ENCODE measurements at regions not wholly inside any gene's neighbourhood (a gene's known extent, or its start where the extent isn't known, plus 50 kb on each side); places are given as distances from the start of the nearest gene placed in this dataset.

DNA sequence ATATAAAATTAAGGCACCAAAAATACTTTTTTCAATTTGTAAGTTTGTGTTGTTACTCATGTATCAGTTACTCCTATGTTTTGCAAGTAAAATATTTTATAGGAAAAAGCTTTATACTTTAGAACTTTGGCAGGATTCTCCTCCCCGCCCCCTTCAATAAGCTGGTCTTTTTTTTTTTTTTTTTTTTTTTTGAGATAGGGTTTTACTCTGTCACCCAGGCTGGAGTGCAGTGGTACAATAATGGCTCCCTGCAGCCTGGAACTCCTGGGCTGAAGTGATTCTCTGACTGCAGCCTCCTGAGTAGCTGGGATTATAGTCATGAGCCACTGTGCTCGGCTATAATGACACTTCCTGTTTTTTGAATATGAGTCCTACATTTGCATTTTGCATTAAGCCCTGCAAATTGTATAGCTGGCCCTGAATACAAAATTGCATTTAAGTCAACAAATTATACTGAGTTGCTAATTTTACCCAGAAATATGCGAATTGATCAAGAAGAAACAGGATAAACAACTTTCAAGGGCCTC lies 192.9 kb downstream of the PIK3R1 start:
- no peak for DNase-seq

DNA sequence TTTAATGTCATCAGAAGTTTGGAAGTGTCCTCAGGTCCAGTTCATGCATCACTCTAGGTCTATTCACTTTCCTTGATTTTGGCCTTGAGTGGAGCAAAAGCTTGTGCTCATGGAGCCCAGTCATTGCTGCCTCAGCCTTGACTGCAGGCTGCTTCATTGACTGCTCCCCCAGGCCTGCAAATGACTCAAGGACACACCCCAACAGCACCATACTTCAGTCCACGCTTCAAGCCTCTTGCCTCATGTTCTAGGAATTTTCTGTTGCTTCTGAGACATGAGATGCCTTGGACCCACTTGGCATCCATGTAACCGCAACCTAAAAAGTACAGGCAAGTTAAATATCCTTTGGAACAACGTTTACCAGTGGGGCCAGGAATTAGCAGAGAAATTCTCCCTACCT lies 193.7 kb downstream of the PIK3R1 start:
- no peak for DNase-seq

DNA sequence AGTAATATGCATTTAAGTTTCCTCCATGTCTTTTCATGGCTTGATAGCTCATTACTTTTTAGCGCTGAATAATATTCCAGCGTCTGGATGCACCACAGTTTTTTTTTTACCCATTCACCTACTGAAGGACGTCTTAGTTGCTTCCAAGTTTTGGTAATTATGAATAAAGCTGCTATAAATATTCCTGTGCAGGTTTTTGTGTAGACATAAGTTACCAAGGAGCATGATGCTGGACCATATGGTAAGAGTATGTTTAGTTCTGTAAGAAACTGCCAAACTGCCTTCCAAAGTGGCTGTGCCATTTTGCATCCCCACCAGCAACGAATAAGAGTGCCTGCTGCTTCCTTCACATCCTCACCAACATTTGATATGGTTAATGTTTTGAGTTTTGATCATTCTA lies 195.6 kb downstream of the PIK3R1 start:
- DNase-seq, result no peak

GRCh38 chr5:68415177-68416085 lies 199.9 kb downstream of the PIK3R1 start:
- no peak for DNase-seq

DNA sequence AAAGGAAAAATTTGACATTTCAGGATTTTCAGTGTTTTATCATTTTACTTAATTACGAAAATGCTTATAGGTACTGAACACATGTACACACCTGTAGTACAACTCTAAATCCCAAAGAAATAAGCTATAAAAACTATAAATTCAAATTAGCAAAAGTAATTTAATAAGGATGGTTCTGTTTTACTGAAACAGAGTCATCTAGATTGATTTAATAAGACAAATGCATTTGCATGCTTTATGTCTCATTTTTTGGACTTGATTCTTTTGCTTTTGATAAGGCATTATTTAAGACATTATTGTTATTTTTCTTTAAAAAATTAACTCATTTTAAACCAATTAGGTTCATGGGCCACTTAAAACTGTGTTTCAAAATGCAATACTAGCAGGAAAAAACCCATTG lies 201.2 kb downstream of the PIK3R1 start:
- DNase-seq, result no peak

DNA sequence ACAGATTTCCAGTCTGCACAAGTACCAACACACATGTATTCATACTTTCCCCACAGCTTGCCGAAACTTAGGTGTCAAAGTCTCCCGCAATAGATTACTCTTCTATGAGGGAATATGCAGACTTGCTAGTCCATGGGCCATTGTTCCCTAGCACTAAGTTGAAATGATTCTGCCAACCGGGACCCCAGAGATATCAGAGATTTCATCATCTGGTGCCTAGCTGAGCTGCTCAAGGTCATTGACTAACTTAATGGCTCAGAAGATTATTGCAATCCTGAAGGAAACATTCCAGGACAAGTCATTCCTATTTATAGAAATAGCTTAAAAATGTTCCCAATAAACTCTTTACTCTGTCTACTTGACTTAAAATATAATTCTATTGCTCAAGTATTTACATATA lies 202.6 kb downstream of the PIK3R1 start:
- DNase-seq, result no peak

GRCh38 chr5:68418680-68419079 lies 203.1 kb downstream of the PIK3R1 start:
- no peak for DNase-seq

GRCh38 chr5:68419081-68419636 lies 203.6 kb downstream of the PIK3R1 start:
- DNase-seq, result no peak

DNA sequence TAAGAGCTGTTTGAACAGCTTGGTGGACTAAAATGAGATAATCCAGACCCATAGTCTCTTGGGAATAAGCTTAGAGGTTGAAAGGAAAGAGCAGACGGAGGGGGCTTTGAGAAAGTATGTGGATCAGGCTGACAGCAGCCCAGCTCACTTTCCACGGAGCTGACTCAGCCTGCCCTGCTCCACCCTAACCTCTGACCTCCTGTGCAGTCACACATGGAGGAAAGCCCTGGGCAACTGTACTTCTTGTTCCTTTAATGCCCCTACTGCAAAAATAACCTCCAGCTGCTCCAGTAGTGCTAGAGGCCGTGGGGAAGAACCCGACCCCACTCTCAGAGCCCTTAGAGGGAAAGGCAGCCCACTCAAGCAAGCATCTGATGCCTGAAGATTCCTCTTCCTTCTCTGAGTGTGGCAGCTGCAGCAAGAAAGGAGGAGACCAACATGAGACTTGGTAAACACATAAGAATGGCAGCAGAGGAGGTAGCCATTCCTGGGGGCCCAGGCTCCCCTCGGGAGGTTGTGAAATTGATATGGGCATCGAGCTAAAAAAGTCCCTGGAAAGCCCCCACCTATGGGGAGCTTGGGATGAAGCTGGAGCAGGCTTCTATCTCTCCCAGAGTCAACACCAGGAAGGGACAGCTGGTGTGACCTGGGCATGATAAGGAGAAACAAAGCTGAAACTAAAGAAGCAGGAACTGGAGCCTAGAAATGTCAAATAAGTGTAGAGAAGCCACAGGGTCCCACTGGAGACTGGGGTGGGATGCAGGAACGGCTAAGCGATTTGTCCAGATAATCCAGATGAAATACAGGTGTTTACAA lies 204.3 kb downstream of the PIK3R1 start:
- DNase-seq, result no peak

DNA sequence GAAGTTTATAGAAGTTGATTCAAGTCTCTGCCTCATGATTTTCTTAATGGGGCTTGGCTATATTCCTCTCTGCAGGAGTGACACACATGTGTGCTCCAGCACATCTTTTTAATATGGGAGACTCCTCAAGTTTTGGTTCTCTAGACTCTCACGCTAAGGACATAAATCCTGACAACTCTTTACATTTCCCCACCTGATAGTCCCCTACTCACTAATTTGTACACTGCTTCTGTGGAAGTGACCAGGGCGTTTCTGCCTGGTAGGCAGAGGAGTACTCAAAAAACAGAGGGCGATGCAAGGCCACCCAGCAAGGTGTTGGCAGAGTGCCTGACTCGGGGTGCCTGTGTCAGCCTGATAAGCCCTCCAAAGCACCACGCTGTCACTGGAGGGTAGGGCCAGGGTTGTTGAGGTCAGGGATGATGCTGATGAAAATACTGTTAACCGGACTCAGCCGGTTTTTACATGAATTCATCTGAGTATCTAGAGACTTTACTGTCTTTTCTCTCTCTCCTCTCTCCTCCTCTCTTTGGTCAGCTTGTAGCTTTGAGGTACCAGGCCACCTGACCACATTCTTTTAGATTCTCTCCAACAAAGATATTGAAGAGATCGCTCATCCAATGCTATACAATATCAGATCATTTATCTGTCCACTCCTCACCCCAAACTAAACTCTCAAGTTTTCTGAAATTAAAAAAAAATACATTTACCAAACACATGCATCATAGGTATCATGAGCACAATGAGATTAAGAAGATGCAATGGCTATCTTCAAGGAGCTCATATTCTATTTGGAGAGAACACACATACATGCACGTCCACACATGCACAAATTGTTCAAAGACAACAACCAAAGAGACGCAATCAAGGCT lies 205.2 kb downstream of the PIK3R1 start:
- no peak for DNase-seq

DNA sequence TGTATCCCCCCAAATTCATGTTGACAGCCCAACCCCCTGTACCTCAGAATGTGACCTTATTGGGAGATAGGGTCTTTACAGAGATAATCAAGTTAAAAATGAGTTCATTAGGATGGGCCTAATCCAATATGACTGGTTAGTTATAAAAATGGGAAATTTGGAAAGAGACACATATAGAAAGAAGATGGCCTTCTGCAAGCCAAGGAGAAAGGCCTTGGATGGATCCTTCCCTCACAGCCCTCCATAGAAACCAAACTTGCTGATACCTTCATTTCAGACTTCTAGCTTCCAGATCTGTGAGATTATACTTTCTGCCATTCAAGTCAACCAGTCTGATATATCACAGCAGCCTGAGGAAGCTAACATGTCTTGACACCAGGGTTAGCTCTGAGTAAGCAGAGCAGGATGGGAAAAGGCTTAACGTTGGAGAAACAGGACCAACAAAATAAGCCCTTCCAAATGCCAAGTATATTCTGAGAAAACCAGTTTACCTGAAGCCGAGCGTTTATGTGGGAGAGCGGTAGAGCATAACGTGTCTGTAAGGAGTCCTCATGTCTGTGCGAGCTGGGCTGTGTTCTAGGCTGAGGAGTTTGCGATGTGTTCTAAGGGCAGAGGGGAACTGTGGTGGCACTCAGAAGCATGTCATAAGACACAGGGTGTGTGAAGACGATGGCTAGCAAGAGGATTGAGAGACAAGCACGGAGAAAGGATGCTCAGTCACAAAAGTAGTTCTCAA lies 206.1 kb downstream of the PIK3R1 start:
- no peak for DNase-seq

- DNase-seq, result no peak
Observed at GRCh38 chr5:68423154-68423811, 207.7 kb downstream of the PIK3R1 start.

DNA sequence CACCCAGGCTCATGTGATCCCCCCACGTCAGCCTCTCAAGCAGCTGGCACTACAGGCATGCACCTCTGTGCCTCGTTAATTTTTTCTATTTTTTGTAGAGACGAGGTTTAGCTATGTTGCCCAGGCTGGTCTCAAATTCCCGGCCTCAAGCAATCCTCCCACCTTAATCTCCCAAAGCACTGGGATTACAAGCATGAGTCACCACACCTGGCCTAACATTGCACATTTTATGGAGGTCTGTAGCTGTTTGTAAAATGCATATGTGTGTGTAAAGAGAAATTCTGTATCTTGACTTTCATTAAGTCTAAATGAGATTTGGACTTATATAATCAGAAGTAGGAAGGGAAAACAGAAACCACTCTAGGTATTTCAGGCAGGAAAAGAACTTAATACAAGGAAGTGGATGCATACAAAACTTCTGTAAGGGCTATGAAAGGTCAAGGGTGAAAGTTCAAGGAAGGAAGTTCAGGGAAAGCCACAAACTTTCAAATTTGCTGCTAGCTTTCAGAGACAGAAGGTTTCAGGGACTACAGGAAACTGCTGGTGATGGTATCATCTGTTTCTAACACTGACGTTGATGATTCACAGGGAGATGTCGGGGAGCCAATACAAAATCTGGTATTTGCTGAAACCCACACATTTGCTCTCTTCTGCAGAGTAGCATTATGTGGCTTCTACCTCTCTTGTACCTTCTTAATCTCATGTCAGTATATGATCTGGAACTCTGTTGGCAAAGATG lies 209.4 kb downstream of the PIK3R1 start:
- DNase-seq, result no peak

- no peak for DNase-seq
Observed at GRCh38 chr5:68426586-68426985, 211.0 kb downstream of the PIK3R1 start.

- DNase-seq, result no peak
Observed at GRCh38 chr5:68428231-68428811, 212.8 kb downstream of the PIK3R1 start.

GRCh38 chr5:68429510-68429909 lies 214.0 kb downstream of the PIK3R1 start:
- DNase-seq, result no peak

DNA sequence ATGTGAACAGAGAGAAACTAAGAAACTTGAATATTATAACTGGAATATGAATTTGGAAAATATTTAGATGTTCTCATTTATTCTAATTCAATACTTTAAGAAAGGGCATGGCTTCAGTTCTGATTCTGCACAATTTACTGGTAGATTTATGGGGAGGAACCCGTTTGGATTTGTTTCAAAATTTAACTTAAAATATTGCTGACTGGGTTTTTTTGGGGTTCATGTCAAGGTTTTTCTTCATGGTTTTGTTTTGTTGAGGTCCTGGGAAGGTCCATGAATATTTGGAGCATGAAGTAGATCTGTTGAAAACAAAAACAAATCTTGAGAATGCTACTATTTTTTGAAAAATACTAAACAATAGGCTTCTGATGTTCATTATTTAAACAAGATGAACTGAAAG lies 214.7 kb downstream of the PIK3R1 start:
- DNase-seq, result no peak

DNA sequence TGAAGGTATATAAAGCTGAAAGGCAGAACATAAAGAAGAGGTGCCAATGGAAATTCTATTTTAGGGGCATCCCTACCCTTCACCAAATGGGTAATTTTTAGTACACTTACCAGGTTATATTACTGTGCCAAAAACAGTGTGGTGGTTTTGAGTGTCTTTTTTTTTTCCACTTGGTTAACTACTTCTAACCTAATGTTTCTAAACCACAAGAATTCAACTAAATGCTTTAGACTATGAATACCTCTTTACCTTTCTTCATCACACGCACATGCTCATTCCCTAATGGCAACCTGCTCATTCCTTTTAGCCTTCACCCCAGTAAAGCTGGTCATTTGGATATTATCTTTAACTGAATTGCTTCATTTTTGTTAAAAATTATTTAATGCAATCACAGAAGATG lies 215.6 kb downstream of the PIK3R1 start:
- no peak for DNase-seq

DNA sequence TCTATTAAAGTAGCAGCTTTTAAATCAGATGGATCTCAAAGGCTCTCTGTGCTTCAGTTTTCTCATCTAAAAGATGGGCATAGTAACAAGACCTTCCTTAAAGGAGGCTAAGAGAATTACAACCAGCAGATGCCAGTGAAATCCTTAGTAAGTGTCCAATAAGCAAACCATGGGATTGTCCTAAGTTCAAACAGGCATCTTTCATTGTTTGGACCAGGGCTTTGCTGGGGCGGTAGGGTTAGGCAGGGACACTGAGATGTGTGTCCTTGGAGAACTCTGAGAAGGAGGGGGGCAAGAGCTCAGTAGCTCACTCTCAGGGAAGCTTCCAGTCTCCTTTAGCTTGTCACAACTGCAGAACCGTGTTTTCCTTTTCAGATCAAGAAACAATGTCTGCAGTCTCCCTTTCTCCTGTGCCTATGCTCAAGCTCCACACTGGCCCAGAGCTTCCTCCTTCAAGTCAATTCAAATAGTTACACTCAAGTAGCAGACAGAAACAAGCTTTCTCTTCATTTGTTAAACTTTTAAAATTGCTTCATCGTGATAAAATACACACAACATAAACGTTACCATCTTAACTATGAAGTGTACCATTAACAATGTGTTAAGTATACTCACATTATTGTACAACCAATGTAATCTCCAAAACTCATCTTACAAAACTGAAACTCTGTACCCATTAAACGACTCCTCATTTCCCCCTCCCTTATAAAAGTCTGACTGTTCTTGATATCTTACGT lies 216.2 kb downstream of the PIK3R1 start:
- no peak for DNase-seq
